ENCODE measurements at regions not wholly inside any gene's neighbourhood (a gene's known extent, or its start where the extent isn't known, plus 50 kb on each side); places are given as distances from the start of the nearest gene placed in this dataset.
A peak's percentile ranks its signal among the peaks of the same experiment; 100 is the strongest.

- no peak for DNase-seq (ENCODE audit: low spot score)
Measured at GRCh38 chr4:128601991-128602695, 207.4 kb upstream of the JADE1 start.

GRCh38 chr4:128600996-128601871 is 208.3 kb upstream of the JADE1 start:
- peak; percentile 62 for DNase-seq (ENCODE audit: low spot score)

GRCh38 chr4:128600410-128600809 is 209.1 kb upstream of the JADE1 start:
- no peak for DNase-seq (ENCODE audit: low spot score)

DNA sequence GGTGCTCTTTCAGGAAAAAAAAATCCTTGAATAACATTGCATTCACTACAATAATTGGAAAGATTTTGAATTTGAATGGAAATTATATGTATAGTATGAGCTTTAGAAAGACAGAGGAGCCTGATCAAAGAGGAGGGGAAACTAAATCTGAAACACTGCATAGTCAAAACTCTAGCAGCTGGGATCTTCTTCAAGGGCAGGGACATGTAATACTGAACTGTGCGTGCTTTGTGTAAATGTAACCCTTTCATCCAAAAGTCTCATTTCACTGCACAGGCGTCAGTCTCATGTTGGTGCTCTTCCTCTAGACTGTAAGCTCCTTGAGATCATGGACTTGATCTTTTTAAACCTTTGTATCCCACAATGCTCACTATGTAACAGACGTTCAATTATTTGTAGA is 212.0 kb upstream of the JADE1 start:
- DNase-seq (ENCODE audit: low spot score) = no peak

DNA sequence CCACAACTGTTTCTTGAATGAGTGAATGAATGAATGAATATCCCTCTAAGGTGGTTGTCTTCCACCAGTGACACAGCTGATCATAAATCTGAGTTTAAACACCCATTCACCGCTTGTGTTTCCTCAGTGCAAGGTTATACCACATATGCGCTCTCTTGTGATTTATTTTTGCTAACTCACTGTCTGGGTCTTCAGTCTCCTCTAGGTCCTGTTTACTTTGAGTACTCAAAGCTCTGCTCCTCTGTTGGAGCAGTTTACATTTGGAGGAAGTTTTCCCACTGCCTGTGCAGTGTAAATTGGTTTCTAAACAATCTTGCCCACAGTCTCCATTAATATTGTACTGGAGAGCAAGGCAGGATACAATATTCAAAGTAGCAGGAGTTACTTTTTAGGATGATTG is 212.6 kb upstream of the JADE1 start:
- no peak for DNase-seq (ENCODE audit: low spot score)

- DNase-seq (ENCODE audit: low spot score) = no peak
Measured at GRCh38 chr4:128596115-128596514, 213.4 kb upstream of the JADE1 start.

DNA sequence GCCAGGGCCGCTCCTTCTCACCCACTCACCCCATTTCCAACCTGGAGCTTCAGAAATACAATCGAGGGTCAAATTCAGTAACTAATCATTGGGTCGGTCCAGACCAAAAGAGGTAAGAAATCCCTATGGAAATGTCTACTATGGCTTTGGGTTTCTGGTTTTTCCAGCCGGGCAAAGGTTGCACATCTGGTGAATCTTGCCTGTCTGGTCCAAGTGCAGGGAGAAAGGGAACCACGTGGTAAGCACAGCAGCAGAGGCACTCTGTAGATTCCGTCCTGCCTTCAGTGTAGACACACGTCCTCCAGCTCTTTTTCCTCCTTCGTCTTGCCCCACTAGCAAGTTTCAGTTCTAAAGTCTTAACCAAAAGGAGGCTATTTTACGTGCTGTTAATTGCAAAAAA is 218.0 kb upstream of the JADE1 start:
- DNase-seq (ENCODE audit: low spot score) = no peak

GRCh38 chr4:128590773-128591172 is 218.7 kb upstream of the JADE1 start:
- no peak for DNase-seq (ENCODE audit: low spot score)

- no peak for DNase-seq (ENCODE audit: low spot score)
Measured at GRCh38 chr4:128590034-128590740, 219.3 kb upstream of the JADE1 start.

GRCh38 chr4:128589384-128589965 is 220.0 kb upstream of the JADE1 start:
- no peak for DNase-seq (ENCODE audit: low spot score)

GRCh38 chr4:128587382-128587781 is 222.1 kb upstream of the JADE1 start:
- no peak for DNase-seq (ENCODE audit: low spot score)

DNA sequence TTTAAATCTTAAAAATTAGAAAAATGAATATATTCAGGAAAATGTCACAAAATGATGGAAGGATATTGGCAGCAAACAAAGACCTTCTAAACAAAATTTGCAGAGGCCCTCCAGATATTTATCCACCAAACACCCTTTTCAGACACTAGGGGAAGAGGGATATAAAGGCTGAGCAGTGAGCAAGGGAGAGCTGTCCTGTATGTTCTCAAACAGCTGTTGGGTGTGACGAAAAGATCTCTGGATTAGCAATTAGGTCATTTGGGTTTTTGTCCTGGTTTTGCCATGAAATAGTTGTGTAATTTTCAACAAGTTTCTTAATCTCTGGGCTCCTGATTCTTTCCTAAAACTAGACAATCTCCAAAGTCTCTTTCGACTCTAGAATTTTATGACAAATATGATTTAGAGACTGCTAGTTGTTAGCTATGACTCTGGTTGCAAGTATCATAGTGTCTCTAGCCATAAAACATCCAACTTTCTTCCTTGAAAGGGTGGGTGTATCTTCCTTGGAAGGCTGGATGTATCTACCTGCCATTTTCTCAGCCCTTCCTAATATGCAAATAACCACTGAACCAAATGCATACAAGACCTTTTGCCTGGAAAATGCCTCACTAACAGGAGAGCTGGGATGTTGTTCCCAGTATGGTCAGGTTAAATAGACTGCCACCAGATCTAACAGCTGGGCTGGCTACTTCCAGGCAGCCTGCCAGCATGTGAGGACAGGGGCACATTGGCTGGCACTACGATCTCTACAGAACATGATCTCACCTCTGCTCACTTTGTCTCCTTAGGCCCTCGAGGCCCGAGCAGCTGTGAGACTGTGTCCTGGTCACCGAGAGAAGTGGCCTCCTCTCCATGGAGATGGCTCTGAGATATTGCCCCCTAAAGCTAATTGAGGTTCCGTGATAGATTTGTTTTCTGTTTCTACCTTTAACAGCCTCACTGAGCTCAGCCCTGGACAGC is 225.5 kb upstream of the JADE1 start:
- DNase-seq (ENCODE audit: low spot score) = no peak

- DNase-seq (ENCODE audit: low spot score) = no peak
Measured at GRCh38 chr4:128582427-128582870, 227.1 kb upstream of the JADE1 start.

GRCh38 chr4:128579154-128579853 is 230.2 kb upstream of the JADE1 start:
- no peak for DNase-seq (ENCODE audit: low spot score)

DNA sequence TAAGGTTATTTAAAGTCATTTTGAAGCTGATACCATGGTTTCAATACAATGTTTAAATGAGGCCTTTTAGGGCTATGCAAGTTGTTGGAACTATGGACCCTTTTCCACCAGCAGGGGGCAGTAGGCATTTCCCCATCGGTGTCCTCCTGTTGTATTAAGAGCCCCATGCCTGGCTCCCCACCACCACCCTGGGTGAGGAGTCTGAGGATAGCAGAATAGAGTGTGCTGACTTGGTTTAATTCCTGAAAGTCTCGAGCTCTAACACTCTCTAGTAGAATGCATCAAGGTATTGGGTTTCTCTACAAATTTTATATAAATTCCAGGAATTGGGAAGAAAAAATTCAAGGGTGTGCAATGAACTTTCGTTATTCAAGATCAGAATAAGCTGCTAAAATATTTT is 234.8 kb upstream of the JADE1 start:
- DNase-seq (ENCODE audit: low spot score) = peak; percentile 61

DNA sequence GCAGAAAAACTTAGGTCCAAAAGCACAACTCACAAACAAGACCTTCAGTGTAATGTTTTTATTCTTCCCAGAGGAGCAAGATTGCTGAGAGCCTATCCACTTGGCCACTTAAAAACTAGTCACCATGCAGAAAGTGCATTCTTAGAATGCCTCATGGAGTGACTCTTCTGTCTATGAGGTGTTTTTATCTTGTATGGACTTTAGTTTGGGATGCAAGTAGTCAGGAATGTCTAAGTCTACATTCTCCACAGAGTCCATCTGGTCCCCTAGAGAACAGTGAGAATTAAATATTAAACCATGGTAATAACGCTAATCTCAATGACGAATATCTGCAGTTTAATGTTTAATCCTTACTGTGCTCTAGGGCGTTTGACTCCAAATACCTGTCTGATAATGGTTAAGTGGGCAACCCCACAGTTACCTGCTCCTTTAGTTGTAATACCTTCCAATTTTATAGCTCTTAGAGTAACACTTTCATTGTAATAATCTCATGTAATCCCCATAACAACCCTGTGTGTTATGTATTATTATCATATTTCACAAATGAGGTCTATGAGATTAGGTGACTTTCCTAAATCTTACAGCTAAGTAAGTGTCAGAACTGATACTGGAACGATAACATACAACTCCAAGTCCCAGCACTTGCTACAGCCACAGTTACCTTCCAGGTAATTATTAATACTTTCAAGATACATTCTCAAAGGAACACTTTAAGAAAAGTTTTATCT is 235.6 kb upstream of the JADE1 start:
- DNase-seq (ENCODE audit: low spot score) = peak; percentile 25

- DNase-seq (ENCODE audit: low spot score) = peak; percentile 77
Measured at GRCh38 chr4:128572778-128573241, 236.7 kb upstream of the JADE1 start.

- DNase-seq (ENCODE audit: low spot score) = peak; percentile 95
Measured at GRCh38 chr4:128571747-128572146, 237.8 kb upstream of the JADE1 start.

DNA sequence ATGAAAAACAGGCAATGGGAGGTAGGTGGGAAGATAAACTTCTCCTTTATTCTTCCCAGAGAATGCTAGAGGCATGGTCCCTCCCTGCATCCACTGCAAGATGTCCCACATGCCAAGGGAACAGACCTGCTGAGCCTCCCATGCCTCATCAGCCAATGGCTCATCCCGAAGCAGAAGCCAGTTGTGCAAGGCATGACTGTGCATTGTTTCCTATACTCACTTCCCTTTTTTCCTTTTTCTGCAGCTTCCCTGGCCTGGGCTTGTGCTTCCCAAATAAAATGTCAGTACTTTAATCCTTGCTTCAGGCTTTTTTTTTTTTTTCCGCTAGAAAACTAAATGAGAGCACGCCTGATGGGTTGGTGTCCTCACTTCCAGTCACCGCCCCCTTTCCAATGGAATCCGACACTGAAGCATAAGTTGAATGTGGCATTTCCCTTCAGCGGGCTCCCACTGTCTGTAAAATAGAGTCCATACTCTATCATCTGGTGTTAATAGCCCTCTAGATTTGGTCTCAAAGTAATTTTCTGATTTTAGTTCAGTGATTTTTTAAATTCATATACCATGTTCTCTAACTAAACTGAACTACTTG is 239.0 kb upstream of the JADE1 start:
- DNase-seq (ENCODE audit: low spot score) = no peak
